Prostate gland (tissue), 2 donors: ENCODE measurements at regions not wholly inside any gene's neighbourhood (a gene's known extent, or its start where the extent isn't known, plus 50 kb on each side); places are given as distances from the start of the nearest gene placed in this dataset.

Source experiments
- CTCF ChIP-seq, 4 experiments: fragments of 200-600 bp in 2 of 4; fragments of 450-650 bp in 2 of 4; sonication (generic) in 2 of 4; IDR thresholded peaks; 1 replicate in 3 of 4; 2 replicates in 1 of 4; pipeline ENCODE4 v1.5.1; 2016 to 2019; ENCODE audit warnings: antibody characterized with exemption in 4 of 4, mild to moderate bottlenecking in 2 of 4, moderate library complexity in 2 of 4
- POLR2A ChIP-seq: fragments of 450-650 bp; IDR thresholded peaks from one replicate; pipeline ENCODE4 v1.6.1; 2016; ENCODE audit warnings: antibody characterized with exemption, mild to moderate bottlenecking

- TF ChIP-seq POLR2A, result no peak
- no peak for TF ChIP-seq CTCF (IDR thresholded peaks at IDR 0.05)
Observed at GRCh38 chr5:166086568-166086967, 2204.9 kb upstream of the WWC1 start.
